ENCODE measurements at regions not wholly inside any gene's neighbourhood (a gene's known extent, or its start where the extent isn't known, plus 50 kb on each side); places are given as distances from the start of the nearest gene placed in this dataset.

GRCh38 chr10:20999699-21000098 is 102.6 kb upstream of the NEBL start:
- TF ChIP-seq CTCF (IDR thresholded peaks at IDR 0.05) = no peak
- no peak for TF ChIP-seq POLR2AphosphoS5 (IDR thresholded peaks at IDR 0.05)
- TF ChIP-seq POLR2A (IDR thresholded peaks at IDR 0.05) = no peak

All from breast epithelium (tissue), 3 donors.